ENCODE measurements at regions not wholly inside any gene's neighbourhood (a gene's known extent, or its start where the extent isn't known, plus 50 kb on each side); places are given as distances from the start of the nearest gene placed in this dataset.

GRCh38 chrX:69032601-69033000 is 132.7 kb downstream of the PJA1 start:
- no peak overlapping the region for H3K4me2 ChIP-seq (ENCODE audit: insufficient read depth, low read length)
- POLR2A ChIA-PET = interaction anchor here (1.3 kb wide), 1 partner anchor 204 kb away, joined by 5 read pairs; the partner anchor contains the start of gene EFNB1
- no peaks in the 10 kb centered on the region for H3K79me2 ChIP-seq (ENCODE audit: control insufficient read depth, insufficient read depth, low read length)
- H3K36me3 ChIP-seq (ENCODE audit: control insufficient read depth in 2 of 2, extremely low read depth in 1 of 2, insufficient read depth in 2 of 2, low read length in 2 of 2) = no peaks in the 10 kb centered on the region
- dilution Hi-C loops (cut with MboI; ENCODE audit: extremely low pct_ligation_motif_present, low sequenced_read_pairs) (no loop called here), intact Hi-C loops (cut with micrococcal nuclease) (no loop called here)
- H3K9me1 ChIP-seq (replicated peaks; ENCODE audit: control insufficient read depth, extremely low read depth, insufficient read depth, low read length) = no peaks in the 10 kb centered on the region
- H2AFZ ChIP-seq (ENCODE audit: low read depth, low read length) = no peak overlapping the region
- no peaks in the 10 kb centered on the region for H4K20me1 ChIP-seq (replicated peaks; ENCODE audit: control insufficient read depth, extremely low read depth, insufficient read depth, low read length)
- CTCF ChIA-PET = interaction anchor here (1.0 to 4.1 kb wide), 2 partner anchors 28 to 204 kb away, joined by 3 to 36 read pairs; partner anchors contain the start of gene EFNB1
- no peaks in the 10 kb centered on the region for H3K9me3 ChIP-seq (replicated peaks; ENCODE audit: control insufficient read depth, insufficient read depth, low read length)
- TF ChIP-seq MAX (IDR thresholded peaks at IDR 0.05; ENCODE audit: insufficient read depth, insufficient read length) (no peak), MYC (IDR thresholded peaks at IDR 0.05; ENCODE audit: low read depth, low read length) (no peak), EZH2 (IDR thresholded peaks at IDR 0.05; ENCODE audit: borderline replicate concordance, low read depth, low read length, severe bottlenecking) (no peak), JUN (IDR thresholded peaks at IDR 0.05; ENCODE audit: borderline replicate concordance, insufficient read depth, insufficient read length, low read depth) (no peak), CTCF (IDR thresholded peaks at IDR 0.05; ENCODE audit: extremely low read depth in 1 of 2, insufficient read depth in 1 of 2, low read depth in 1 of 2, low read length in 2 of 2) (no peak), FOS (IDR thresholded peaks at IDR 0.05; ENCODE audit: borderline replicate concordance, insufficient read depth, low read length) (no peak), GATA2 (IDR thresholded peaks at IDR 0.05; ENCODE audit: insufficient read depth, insufficient read length, low read depth, low read length) (no peak), POLR2AphosphoS5 (IDR thresholded peaks at IDR 0.05; ENCODE audit: insufficient read depth, low read depth, low read length) (no peak), POLR2A (IDR thresholded peaks at IDR 0.05; ENCODE audit: low read depth, low read length) (no peak)
- no TSS peak for BruUV-seq (replicated peaks)
- no peak overlapping the region for H3K4me3 ChIP-seq (replicated peaks in 1 of 3; ENCODE audit: insufficient read depth in 1 of 3, low read depth in 1 of 3, low read length in 3 of 3)
- peaks cover 7% of the 10 kb centered on the region for H3K4me1 ChIP-seq (ENCODE audit: control insufficient read depth, extremely low read depth, insufficient read depth, low read length)
- FAIRE-seq (no peak), DNase-seq (ENCODE audit: low read depth, low spot score) (no peak)
- no peak overlapping the region for H3K27ac ChIP-seq (ENCODE audit: insufficient read depth, low read depth, low read length)
- H3K9ac ChIP-seq (replicated peaks; ENCODE audit: extremely low read depth, insufficient read depth, low read length) = no peak overlapping the region
- peaks cover 0 to 3% of the 10 kb centered on the region in 2 experiments for H3K27me3 ChIP-seq (ENCODE audit: control insufficient read depth in 2 of 2, insufficient read depth in 2 of 2, low read length in 2 of 2)

All from endothelial cell of umbilical vein (primary cell).